HG02571 (cell line): ENCODE measurements at regions not wholly inside any gene's neighbourhood (a gene's known extent, or its start where the extent isn't known, plus 50 kb on each side); places are given as distances from the start of the nearest gene placed in this dataset.

Experiments
- ATAC-seq: cut with Tn5 transposase; IDR thresholded peaks from one replicate; pipeline ENCODE4 v1.9.1; 2021; ENCODE audit warnings: mild to moderate bottlenecking, moderate library complexity; ENCODE audit not compliant: unreplicated experiment

DNA sequence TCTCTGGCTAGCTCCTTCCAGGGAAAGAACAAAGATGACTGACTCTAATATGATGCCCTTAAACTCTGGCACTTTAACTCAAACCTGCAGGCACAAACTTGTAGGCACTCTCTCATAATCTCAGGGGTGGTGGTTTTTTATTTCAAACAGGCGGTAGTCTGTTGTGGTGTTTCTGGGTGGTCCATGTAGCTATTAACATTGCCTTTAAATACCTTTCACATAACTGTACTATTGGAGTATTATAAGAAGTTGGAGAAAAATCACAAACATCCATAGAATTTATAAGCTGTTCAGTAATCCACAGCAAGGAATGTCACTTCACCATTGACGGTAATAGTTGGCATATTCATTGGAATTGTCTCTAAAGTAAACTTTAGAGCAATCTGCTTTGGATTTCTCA lies 204.2 kb upstream of the PDE5A start:
- ATAC-seq: no peak

- ATAC-seq: no peak
These were observed 200.7 kb upstream of the PDE5A start for GRCh38 chr4:119829326-119829725.

DNA sequence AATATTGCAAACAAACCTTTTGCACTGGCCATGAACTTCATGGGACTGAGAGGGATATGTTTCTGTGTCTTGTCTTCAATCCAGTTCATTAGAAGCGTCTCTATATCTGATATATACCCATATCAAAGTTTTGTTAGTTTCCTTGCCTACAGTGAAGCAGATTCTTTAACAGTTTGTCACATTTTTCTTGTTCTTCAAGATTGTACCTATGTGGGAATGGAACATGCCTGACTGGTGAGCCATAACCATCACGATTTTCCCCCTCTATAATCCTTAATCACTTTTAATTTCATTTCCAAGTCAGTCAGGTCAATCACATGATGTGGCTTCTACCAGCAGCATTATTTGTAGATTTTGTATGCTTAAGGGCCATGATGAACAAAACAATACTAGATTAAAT lies 197.1 kb upstream of the PDE5A start:
- ATAC-seq: no peak

GRCh38 chr4:119823891-119824290 lies 195.3 kb upstream of the PDE5A start:
- ATAC-seq: no peak

- ATAC-seq: no peak
These were observed 194.4 kb upstream of the PDE5A start for GRCh38 chr4:119823045-119823444.

DNA sequence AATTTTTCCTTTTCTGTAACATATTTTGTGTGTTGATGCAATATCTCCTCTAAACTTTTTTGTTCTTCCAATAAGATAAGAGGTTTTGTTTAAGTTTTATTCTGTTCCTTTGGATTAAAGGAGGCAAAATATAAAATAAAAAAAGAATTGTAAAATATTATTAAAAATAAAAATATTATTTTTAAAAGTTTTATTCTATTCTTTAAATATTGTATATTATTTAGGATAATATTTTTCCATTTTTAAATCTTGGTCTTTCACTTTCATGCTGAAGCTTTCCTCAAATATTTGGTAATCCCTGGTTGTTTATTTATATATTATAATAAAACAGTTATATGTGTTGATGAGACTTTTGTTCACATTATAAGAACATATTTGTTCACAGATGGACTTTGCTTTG lies 187.9 kb upstream of the PDE5A start:
- no peak for ATAC-seq

- ATAC-seq: no peak
These were observed 181.4 kb upstream of the PDE5A start for GRCh38 chr4:119810001-119810400.

GRCh38 chr4:119804404-119804803 lies 175.8 kb upstream of the PDE5A start:
- no peak for ATAC-seq

DNA sequence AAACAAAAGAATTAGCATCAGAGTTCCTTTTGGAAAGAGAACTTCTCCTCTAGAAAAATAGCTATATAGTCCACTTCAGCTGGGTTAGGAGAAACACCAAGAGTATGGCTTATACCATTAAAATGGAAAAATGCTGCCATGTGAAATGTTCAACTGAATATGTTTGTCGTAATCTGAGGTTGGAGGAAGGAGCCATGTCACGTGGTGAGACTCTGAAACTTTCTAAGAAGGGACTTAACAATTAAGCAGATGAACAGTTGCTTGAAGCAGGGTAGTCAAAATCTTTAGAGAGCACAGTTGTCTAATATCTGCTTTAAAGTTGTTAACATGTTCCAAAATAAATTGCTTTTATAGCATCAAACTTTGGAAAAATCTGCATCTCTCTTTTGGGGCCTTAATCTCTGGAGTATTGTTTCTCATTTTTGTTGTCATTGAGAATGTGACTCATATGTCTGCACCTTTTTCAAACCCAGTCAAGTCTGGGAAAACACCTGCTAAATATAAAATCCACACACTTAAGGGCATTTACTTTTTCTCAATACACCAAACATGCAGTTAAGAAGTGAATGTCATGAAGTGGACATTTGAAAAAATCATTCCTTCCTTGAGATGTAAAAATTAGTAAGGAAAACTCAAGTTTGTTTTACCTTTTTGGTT lies 168.8 kb upstream of the PDE5A start:
- no peak for ATAC-seq

DNA sequence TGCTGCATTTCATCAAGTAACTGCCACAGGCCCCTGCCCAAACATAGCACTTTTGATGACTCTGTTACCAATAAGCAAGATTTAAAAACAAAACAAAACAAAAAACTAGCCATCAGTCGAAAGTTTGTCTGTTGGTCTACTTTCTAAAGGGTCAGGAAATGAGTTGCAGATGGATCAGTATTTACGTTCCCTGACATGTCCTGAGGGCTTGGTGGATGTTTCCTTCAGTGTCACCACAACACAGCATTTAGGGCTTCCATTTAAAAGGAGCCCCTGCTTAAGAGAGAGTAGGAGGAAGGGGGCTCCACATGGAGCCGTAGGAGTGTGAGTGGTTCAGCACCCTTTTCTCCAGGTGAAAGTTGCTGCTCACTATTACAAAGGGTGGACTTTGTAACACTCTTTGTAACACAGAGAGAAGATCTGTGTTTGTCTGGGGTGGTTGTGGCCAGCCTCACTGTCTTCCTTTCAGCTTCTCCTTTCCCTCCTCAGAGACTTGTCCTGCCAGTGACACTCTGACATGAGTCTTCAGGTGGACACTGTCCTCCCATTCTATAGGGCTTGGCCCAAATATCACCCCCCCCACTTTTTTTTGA lies 167.5 kb upstream of the PDE5A start:
- no peak for ATAC-seq

DNA sequence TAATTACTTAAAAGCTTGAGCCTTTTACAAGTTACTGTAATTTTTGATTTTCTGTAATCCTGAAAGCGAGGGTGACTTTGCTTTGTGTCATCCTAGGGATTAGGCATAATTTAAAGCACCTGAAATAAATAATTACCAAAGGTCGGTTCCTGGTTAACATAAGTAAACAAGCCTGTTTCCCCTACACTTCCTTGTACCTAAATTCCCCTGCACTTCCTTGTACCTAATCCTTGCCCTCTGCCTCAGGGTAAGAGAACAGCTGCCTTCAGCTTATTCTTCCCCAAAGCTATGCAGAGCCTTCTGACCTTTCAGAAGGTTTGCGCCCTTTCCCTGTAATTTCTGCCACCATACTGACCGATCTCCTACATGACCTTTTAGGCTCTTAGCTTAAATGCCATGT lies 166.1 kb upstream of the PDE5A start:
- ATAC-seq: no peak

GRCh38 chr4:119794113-119794512 lies 165.5 kb upstream of the PDE5A start:
- no peak for ATAC-seq

DNA sequence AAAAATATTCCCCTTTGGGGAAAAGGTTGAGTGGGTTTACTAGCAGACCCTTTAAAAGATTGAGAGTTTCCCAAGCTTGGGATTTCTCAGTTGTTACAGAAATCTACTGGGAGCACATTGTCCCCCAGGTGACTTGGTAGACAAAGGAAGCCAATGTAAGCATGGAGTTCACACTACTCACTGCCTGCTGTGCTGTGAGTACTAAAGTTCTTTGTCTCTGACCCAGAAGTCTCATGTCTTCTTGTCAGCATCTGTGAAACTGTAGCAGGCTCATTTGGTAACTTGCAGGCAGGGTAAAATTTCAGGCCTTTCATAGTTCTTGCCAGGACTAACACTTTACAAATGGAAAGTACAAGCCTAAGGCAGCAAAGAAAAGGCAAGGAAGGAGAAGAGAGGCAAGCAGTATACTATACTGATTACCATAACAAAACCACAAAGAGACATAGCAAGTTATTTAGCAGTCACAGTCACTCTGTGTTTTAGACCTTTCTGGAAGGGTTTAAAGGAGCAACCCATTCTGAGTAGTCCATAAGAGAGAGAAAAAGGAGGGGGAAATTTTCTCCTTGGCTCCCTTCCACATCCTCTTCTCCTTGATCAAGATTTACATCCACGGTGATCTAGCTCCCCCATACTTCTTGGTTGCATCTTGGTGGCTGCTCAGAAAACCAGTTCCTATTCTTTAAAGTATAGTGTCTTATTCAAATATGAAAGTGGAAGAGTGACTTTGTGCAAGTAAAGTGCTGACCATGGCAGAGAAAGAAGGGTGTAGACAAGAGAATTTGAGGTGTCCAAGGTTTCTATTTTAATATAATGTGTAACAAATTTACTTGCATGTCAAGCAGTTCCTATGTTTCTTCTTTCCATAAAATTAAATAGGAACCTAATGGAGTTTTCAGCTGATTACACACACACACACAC lies 160.0 kb upstream of the PDE5A start:
- no peak for ATAC-seq

DNA sequence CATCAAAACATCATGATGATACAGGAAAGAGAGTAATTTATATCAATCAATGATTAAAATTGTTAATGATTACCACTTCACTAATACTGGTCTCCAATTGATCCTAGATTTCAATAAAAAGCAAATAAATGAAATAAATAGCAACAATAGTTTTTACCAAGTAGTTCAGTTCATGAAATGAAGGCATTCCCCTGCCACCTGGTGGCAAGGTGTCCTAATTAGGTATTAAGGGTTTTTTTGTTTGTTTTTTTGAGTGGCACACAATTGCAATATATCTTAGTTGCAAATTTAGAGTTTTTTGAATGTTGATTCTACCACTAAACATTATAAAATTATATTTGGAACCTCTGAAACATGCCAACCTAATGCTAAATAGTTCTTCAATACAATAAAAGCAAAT lies 157.4 kb upstream of the PDE5A start:
- ATAC-seq: no peak

DNA sequence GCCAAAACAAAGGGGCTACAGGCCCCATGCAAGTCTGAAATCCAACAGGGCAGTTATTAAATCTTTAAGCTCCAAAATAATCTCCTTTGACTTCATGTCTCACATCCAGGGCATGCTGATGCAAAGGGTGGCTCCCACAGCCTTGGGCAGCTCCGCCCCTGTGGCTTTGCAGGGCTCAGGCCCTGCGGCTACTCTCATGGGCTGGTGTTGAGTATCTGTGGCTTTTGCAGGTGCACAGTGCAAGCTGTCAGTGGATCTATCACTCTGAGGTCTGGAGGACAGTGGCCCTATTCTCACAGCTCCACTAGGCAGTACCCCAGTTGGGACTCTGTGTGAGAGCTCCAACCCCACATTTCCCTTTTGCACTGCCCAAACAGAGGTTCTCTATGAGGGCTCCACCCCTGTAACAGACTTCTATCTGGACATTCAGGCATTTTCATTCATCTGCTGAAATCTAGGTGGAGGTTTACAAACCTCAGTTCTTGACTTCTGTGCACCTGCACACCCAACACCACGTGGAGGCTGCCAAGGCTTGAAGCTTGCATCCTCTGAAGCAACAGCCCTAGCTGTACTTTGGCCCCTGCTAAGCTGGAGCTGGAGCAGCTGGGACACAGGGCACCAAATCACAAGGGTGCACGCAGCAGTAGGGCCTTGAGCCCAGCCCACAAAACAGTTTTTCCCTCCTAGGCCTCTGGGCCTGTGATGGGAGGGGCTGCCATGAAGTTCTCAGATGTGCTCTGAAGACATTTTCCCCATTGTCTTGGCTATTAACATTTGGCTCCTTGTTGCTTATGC lies 154.8 kb upstream of the PDE5A start:
- no peak for ATAC-seq

- ATAC-seq: no peak
These were observed 152.4 kb upstream of the PDE5A start for GRCh38 chr4:119781044-119781443.

DNA sequence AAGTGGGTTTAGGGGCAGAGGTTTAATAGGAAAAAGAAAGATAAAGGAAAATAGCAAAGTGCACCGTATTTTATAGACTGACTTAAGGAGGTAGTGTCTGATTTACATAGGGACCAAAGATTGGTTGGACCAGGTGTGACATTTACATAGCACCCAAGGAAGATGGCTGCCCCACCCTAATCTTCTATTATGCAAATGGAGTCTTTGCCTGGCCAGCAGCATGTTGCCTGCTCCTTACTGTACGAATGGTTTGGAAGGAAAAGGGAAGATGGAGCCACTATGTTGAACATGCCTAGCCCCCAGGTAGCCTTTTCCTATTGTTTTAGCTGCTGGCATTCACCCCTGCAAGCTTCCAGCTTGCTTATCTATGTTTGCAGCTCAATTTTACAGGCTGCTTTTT lies 146.2 kb upstream of the PDE5A start:
- no peak for ATAC-seq

DNA sequence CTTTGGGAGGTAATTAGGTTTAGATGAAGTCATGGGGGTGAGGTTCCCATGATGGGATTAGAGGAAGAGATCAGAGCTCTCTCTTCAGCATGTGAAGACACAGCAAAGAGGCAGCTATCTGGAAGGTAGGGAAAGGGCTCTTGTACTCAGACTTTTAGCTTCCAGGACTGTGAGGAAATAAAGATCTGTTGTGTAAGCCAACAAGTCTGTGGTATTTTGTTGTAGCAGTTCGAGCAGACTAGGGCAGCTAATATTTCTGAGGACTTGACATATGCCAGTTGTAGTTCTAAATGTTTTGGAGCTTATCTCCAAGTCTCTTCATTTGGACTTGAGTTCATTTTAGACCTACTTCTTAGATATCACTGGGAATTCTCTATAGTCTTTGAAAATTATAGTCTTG lies 137.3 kb upstream of the PDE5A start:
- no peak for ATAC-seq

GRCh38 chr4:119765469-119765868 lies 136.9 kb upstream of the PDE5A start:
- no peak for ATAC-seq

DNA sequence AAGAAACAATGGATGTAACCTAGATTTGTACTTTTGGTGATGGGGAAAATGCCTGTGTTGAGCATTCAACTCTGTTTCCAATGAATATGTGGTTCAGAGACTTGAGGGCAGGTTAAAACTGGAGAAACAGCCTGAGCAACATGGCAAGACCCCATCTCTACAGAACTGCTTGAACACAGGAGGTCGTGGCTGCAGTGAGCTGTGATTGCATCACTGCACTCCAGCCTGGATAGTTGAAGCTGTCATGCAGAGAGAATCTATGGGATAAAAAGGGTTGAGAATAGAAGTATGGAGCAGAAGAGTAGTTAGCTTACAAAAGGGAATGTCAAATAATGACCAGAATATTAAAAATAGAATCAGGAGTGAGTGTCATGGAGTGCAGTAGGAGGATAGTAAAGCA lies 134.8 kb upstream of the PDE5A start:
- no peak for ATAC-seq

DNA sequence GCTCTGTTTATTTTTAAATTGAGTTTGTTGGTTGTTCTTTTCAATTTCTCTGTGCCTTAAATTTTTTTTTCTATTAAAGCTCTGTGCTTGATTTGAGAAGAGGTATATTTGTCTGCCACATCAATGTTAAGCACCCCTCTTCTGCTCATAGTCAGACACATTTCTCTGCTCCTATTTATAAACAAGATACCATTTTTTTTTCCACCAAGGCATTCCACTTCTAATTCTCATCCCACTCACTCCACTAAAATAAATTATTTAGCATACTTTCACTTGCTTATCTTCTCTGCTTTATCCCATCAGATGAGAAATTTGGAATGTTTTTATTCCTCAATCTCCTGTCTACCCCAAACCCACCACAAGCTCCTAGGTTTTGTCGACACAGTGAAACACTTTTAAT lies 127.0 kb upstream of the PDE5A start:
- no peak for ATAC-seq
